ENCODE measurements at regions not wholly inside any gene's neighbourhood (a gene's known extent, or its start where the extent isn't known, plus 50 kb on each side); places are given as distances from the start of the nearest gene placed in this dataset.
"Not testable (repeated sequence)": the region's sequence is repeated elsewhere in the genome, so short reads cannot be mapped to it uniquely, and the experiment has no call there.

GRCh38 chr2:83233326-83233725 lies 1225.8 kb downstream of the SUCLG1 start:
- no peak for DNase-seq

GRCh38 chr2:83229443-83229842 lies 1229.6 kb downstream of the SUCLG1 start:
- DNase-seq, result no peak

- DNase-seq, result no peak
Measured at GRCh38 chr2:83224591-83225200, 1234.4 kb downstream of the SUCLG1 start.

GRCh38 chr2:83221258-83221657 lies 1237.8 kb downstream of the SUCLG1 start:
- DNase-seq, result no peak

- DNase-seq, result no peak
Measured at GRCh38 chr2:83217854-83218253, 1241.2 kb downstream of the SUCLG1 start.

GRCh38 chr2:83196225-83196624 lies 1262.9 kb downstream of the SUCLG1 start:
- peak in 2 of 4 experiments; percentile 14 to 24 for DNase-seq

- no peak for DNase-seq
Measured at GRCh38 chr2:83191316-83191715, 1267.8 kb downstream of the SUCLG1 start.

- DNase-seq, result no peak
Measured at GRCh38 chr2:83186105-83186760, 1272.8 kb downstream of the SUCLG1 start.

GRCh38 chr2:83180862-83181530 lies 1278.1 kb downstream of the SUCLG1 start:
- DNase-seq, result not testable (repeated sequence)

GRCh38 chr2:83176539-83176938 lies 1282.5 kb downstream of the SUCLG1 start:
- DNase-seq, result no peak

GRCh38 chr2:83172841-83173240 lies 1286.2 kb downstream of the SUCLG1 start:
- no peak for DNase-seq

GRCh38 chr2:83168377-83168776 lies 1290.7 kb downstream of the SUCLG1 start:
- DNase-seq, result no peak

- DNase-seq, result no peak
Measured at GRCh38 chr2:83162421-83162820, 1296.7 kb downstream of the SUCLG1 start.

- no peak for DNase-seq
Measured at GRCh38 chr2:83160571-83160970, 1298.5 kb downstream of the SUCLG1 start.

GRCh38 chr2:83155826-83156225 lies 1303.3 kb downstream of the SUCLG1 start:
- DNase-seq, result no peak

- no peak for DNase-seq
Measured at GRCh38 chr2:83143946-83144345, 1315.1 kb downstream of the SUCLG1 start.

GRCh38 chr2:83142934-83143333 lies 1316.1 kb downstream of the SUCLG1 start:
- DNase-seq, result no peak

GRCh38 chr2:83115606-83116005 lies 1343.5 kb downstream of the SUCLG1 start:
- no peak for DNase-seq

- no peak for DNase-seq
Measured at GRCh38 chr2:83115155-83115554, 1343.9 kb downstream of the SUCLG1 start.

- DNase-seq, result no peak
Measured at GRCh38 chr2:83113953-83114352, 1345.1 kb downstream of the SUCLG1 start.

- DNase-seq, result no peak
Measured at GRCh38 chr2:83112858-83113257, 1346.2 kb downstream of the SUCLG1 start.

- DNase-seq, result no peak
Measured at GRCh38 chr2:83109284-83109683, 1349.8 kb downstream of the SUCLG1 start.

GRCh38 chr2:83106853-83107252 lies 1352.2 kb downstream of the SUCLG1 start:
- DNase-seq, result no peak

GRCh38 chr2:83104202-83104601 lies 1354.9 kb downstream of the SUCLG1 start:
- DNase-seq, result no peak
